GM23338 (cell line): ENCODE measurements at regions not wholly inside any gene's neighbourhood (a gene's known extent, or its start where the extent isn't known, plus 50 kb on each side); places are given as distances from the start of the nearest gene placed in this dataset.

Source experiments
- ATAC-seq: fragments of 200-7000 bp; cut with Tn5 transposase; 3 replicates; pipeline ENCODE4 v1.9.1; 2020
- DNase-seq: peaks from one replicate; pipeline ENCODE4 v3.0.0-alpha.2; 2015; ENCODE audit warnings: low spot score
- H2AFZ ChIP-seq: fragments of 200-600 bp; sonication (generic); 2 replicates; pipeline ENCODE4 v1.8.0; 2016; ENCODE audit warnings: antibody characterized with exemption, mild to moderate bottlenecking, moderate library complexity
- H3F3A ChIP-seq: fragments of 200-600 bp; sonication (generic); replicated peaks from 2 replicates; pipeline ENCODE4 v1.8.0; 2017; ENCODE audit warnings: antibody characterized with exemption, mixed run types, low read depth
- H3K27ac ChIP-seq: fragments of 200-600 bp; sonication (generic); 2 replicates; pipeline ENCODE4 v1.6.1; 2016; ENCODE audit warnings: low read depth
- H3K27me3 ChIP-seq: fragments of 200-600 bp; sonication (generic); 2 replicates; pipeline ENCODE4 v1.8.0; 2016; ENCODE audit warnings: mild to moderate bottlenecking, mixed run types, moderate library complexity; ENCODE audit not compliant: insufficient read depth
- H3K36me3 ChIP-seq: fragments of 200-600 bp; sonication (generic); 2 replicates; pipeline ENCODE4 v1.8.0; 2016; ENCODE audit warnings: mild to moderate bottlenecking; ENCODE audit not compliant: insufficient read depth
- H3K4me1 ChIP-seq: fragments of 200-600 bp; sonication (generic); 2 replicates; pipeline ENCODE4 v1.8.0; 2016; ENCODE audit warnings: mild to moderate bottlenecking, moderate library complexity; ENCODE audit not compliant: insufficient read depth
- H3K4me2 ChIP-seq: fragments of 200-600 bp; sonication (generic); 2 replicates; pipeline ENCODE4 v1.7.1; 2017; ENCODE audit warnings: mixed run types
- H3K4me3 ChIP-seq: fragments of 200-600 bp; sonication (generic); 2 replicates; pipeline ENCODE4 v1.6.1; 2016; ENCODE audit warnings: mixed run types
- H3K79me2 ChIP-seq: fragments of 200-600 bp; sonication (generic); replicated peaks from 2 replicates; pipeline ENCODE4 v1.8.0; 2017; ENCODE audit warnings: mild to moderate bottlenecking; ENCODE audit not compliant: insufficient read depth
- H3K9me2 ChIP-seq: fragments of 200-600 bp; sonication (generic); 2 replicates; pipeline ENCODE4 v1.8.0; 2017; ENCODE audit not compliant: insufficient read depth
- H4K20me1 ChIP-seq: fragments of 200-600 bp; sonication (generic); replicated peaks from 2 replicates; pipeline ENCODE4 v1.8.0; 2017; ENCODE audit warnings: mild to moderate bottlenecking; ENCODE audit not compliant: insufficient read depth
- H3K27ac Mint-ChIP-seq: 2 replicates; pipeline ENCODE4 v1.8.0; 2020; ENCODE audit warnings: inconsistent platforms, mild to moderate bottlenecking, moderate library complexity, mixed read lengths
- H3K27me3 Mint-ChIP-seq: 3 replicates; pipeline ENCODE4 v1.8.0; 2022; ENCODE audit warnings: low read depth, mild to moderate bottlenecking, moderate library complexity, mixed read lengths, inconsistent platforms; ENCODE audit not compliant: insufficient read depth, poor library complexity
- H3K36me3 Mint-ChIP-seq: 3 replicates; pipeline ENCODE4 v1.8.0; 2021; ENCODE audit warnings: low read depth, mild to moderate bottlenecking, inconsistent platforms, moderate library complexity, mixed read lengths
- H3K4me1 Mint-ChIP-seq: 3 replicates; pipeline ENCODE4 v1.8.0; 2020; ENCODE audit warnings: mild to moderate bottlenecking, inconsistent platforms, mixed read lengths
- H3K4me3 Mint-ChIP-seq: 3 replicates; pipeline ENCODE4 v1.8.0; 2021; ENCODE audit warnings: moderate library complexity, mild to moderate bottlenecking, inconsistent platforms, mixed read lengths
- H3K9me3 Mint-ChIP-seq: 3 replicates; pipeline ENCODE4 v1.8.0; 2020; ENCODE audit warnings: moderate library complexity, mild to moderate bottlenecking, inconsistent platforms, mixed read lengths
- CREB1 ChIP-seq: fragments of 250-450 bp; sonication (Bioruptor Pico); IDR thresholded peaks from 2 replicates; pipeline ENCODE4 v1.5.0; 2020; ENCODE audit warnings: low read depth, mild to moderate bottlenecking, moderate library complexity
- CTCF ChIP-seq, 2 experiments: fragments of 200-600 bp in 1 of 2; sonication (generic) in 1 of 2; conservative IDR thresholded peaks; 2 replicates each; pipeline versions ENCODE4 v1.5.1 to v1.6.1; 2016 to 2017; ENCODE audit warnings: antibody characterized with exemption in 2 of 2, low read depth in 2 of 2, mild to moderate bottlenecking in 2 of 2, moderate library complexity in 1 of 2
- ETS1 ChIP-seq: IDR thresholded peaks from 2 replicates; pipeline ENCODE4 v1.6.1; 2016; ENCODE audit warnings: antibody characterized with exemption
- EZH2 ChIP-seq: fragments of 200-600 bp; sonication (generic); IDR thresholded peaks from one replicate; pipeline ENCODE4 v1.8.0; 2017; ENCODE audit warnings: antibody characterized with exemption, mild to moderate bottlenecking, low read depth; ENCODE audit not compliant: unreplicated experiment
- ZNF331 ChIP-seq: fragments of 250-450 bp; sonication (Bioruptor Pico); IDR thresholded peaks from 2 replicates; pipeline ENCODE4 v1.5.0; 2020; ENCODE audit warnings: low read depth, mild to moderate bottlenecking, moderate library complexity
- TF ChIP-seq, protein P1 (sequence below): fragments of 250-450 bp; sonication (Bioruptor Pico); IDR thresholded peaks from 2 replicates; pipeline ENCODE4 v1.5.0; 2020; ENCODE audit warnings: mild to moderate bottlenecking, moderate library complexity

- TF ChIP-seq EZH2 (no peak), ETS1 (no peak), CREB1 (no peak), CTCF (conservative IDR thresholded peaks at IDR 0.05; ENCODE audit: low read depth in 2 of 2) (no peak), ZNF331 (CRISPR knock-in tag) (no peak)
- TF ChIP-seq, protein P1, sequence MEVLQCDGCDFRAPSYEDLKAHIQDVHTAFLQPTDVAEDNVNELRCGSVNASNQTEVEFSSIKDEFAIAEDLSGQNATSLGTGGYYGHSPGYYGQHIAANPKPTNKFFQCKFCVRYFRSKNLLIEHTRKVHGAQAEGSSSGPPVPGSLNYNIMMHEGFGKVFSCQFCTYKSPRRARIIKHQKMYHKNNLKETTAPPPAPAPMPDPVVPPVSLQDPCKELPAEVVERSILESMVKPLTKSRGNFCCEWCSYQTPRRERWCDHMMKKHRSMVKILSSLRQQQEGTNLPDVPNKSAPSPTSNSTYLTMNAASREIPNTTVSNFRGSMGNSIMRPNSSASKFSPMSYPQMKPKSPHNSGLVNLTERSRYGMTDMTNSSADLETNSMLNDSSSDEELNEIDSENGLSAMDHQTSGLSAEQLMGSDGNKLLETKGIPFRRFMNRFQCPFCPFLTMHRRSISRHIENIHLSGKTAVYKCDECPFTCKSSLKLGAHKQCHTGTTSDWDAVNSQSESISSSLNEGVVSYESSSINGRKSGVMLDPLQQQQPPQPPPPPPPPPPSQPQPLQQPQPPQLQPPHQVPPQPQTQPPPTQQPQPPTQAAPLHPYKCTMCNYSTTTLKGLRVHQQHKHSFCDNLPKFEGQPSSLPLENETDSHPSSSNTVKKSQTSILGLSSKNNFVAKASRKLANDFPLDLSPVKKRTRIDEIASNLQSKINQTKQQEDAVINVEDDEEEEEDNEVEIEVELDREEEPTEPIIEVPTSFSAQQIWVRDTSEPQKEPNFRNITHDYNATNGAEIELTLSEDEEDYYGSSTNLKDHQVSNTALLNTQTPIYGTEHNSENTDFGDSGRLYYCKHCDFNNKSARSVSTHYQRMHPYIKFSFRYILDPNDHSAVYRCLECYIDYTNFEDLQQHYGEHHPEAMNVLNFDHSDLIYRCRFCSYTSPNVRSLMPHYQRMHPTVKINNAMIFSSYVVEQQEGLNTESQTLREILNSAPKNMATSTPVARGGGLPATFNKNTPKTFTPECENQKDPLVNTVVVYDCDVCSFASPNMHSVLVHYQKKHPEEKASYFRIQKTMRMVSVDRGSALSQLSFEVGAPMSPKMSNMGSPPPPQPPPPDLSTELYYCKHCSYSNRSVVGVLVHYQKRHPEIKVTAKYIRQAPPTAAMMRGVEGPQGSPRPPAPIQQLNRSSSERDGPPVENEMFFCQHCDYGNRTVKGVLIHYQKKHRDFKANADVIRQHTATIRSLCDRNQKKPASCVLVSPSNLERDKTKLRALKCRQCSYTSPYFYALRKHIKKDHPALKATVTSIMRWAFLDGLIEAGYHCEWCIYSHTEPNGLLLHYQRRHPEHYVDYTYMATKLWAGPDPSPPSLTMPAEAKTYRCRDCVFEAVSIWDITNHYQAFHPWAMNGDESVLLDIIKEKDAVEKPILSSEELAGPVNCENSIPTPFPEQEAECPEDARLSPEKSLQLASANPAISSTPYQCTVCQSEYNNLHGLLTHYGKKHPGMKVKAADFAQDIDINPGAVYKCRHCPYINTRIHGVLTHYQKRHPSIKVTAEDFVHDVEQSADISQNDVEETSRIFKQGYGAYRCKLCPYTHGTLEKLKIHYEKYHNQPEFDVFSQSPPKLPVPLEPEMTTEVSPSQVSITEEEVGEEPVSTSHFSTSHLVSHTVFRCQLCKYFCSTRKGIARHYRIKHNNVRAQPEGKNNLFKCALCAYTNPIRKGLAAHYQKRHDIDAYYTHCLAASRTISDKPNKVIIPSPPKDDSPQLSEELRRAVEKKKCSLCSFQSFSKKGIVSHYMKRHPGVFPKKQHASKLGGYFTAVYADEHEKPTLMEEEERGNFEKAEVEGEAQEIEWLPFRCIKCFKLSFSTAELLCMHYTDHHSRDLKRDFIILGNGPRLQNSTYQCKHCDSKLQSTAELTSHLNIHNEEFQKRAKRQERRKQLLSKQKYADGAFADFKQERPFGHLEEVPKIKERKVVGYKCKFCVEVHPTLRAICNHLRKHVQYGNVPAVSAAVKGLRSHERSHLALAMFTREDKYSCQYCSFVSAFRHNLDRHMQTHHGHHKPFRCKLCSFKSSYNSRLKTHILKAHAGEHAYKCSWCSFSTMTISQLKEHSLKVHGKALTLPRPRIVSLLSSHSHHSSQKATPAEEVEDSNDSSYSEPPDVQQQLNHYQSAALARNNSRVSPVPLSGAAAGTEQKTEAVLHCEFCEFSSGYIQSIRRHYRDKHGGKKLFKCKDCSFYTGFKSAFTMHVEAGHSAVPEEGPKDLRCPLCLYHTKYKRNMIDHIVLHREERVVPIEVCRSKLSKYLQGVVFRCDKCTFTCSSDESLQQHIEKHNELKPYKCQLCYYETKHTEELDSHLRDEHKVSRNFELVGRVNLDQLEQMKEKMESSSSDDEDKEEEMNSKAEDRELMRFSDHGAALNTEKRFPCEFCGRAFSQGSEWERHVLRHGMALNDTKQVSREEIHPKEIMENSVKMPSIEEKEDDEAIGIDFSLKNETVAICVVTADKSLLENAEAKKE (CRISPR knock-in tag): no peak
- no peak overlapping the region for H3K4me3 Mint-ChIP-seq
- peaks cover 4% of the 10 kb centered on the region; the same call in 2 of the 3 replicates for H3K4me1 Mint-ChIP-seq
- no peak overlapping the region for H3K27ac ChIP-seq
- ATAC-seq (no peak), DNase-seq (no peak)
- no peaks in the 10 kb centered on the region; the same call in 2 of the 3 replicates for H3K9me3 Mint-ChIP-seq
- H3K27me3 Mint-ChIP-seq: peaks cover 2% of the 10 kb centered on the region
- no peaks in the 10 kb centered on the region for H3K79me2 ChIP-seq
- no peak overlapping the region for H2AFZ ChIP-seq
- no peaks in the 10 kb centered on the region for H4K20me1 ChIP-seq
- no peak overlapping the region for H3K4me2 ChIP-seq
- H3K36me3 ChIP-seq: no peaks in the 10 kb centered on the region
- no peak overlapping the region for H3K4me3 ChIP-seq
- H3K9me2 ChIP-seq: no peaks in the 10 kb centered on the region
- H3K27ac Mint-ChIP-seq: no peak overlapping the region
- H3K27me3 ChIP-seq: no peaks in the 10 kb centered on the region
- no peaks in the 10 kb centered on the region for H3K4me1 ChIP-seq
- H3K36me3 Mint-ChIP-seq: no peaks in the 10 kb centered on the region
- no peaks in the 10 kb centered on the region for H3F3A ChIP-seq
These were observed 711.1 kb upstream of the CHRM3 start for GRCh38 chr1:238675221-238675620.
